CD14-positive monocyte (primary cell): ENCODE measurements at regions not wholly inside any gene's neighbourhood (a gene's known extent, or its start where the extent isn't known, plus 50 kb on each side); places are given as distances from the start of the nearest gene placed in this dataset.

Source experiments
- DNase-seq, 3 donors: peaks; one replicate each; pipeline ENCODE4 v3.0.0-alpha.2; 2011 to 2022
- H2AFZ ChIP-seq: 2 replicates; pipeline ENCODE4 v1.6.0; 2012; ENCODE audit warnings: mild to moderate bottlenecking, low read depth, low read length, inconsistent platforms; ENCODE audit not compliant: insufficient read depth, poor library complexity, severe bottlenecking
- H3K27ac ChIP-seq, 2 donors: 1 replicate in 1 of 2; 2 replicates in 1 of 2; pipeline ENCODE4 v1.5.1; 2012 to 2013; ENCODE audit warnings: low read length in 2 of 2, control low read depth in 1 of 2, inconsistent platforms in 1 of 2, low read depth in 1 of 2, mild to moderate bottlenecking in 1 of 2
- H3K27me3 ChIP-seq, 2 donors: one replicate each; pipeline versions ENCODE4 v1.6.0 to v1.6.1; 2011 to 2013; ENCODE audit warnings: low read length in 2 of 2; ENCODE audit not compliant: control insufficient read depth in 2 of 2, insufficient read depth in 2 of 2
- H3K36me3 ChIP-seq, 2 donors: replicated peaks in 1 of 2; 1 replicate in 1 of 2; 2 replicates in 1 of 2; pipeline versions ENCODE4 v1.5.1 to v1.6.1; 2012 to 2013; ENCODE audit warnings: low read length in 2 of 2, control low read depth in 1 of 2, inconsistent platforms in 1 of 2, mild to moderate bottlenecking in 1 of 2; ENCODE audit not compliant: insufficient read depth in 2 of 2, control insufficient read depth in 1 of 2
- H3K4me1 ChIP-seq, 2 donors: 1 replicate in 1 of 2; 2 replicates in 1 of 2; pipeline versions ENCODE4 v1.5.1 to v1.6.1; 2012 to 2013; ENCODE audit warnings: low read length in 2 of 2, control low read depth in 1 of 2, inconsistent platforms in 1 of 2, mild to moderate bottlenecking in 1 of 2, moderate library complexity in 1 of 2; ENCODE audit not compliant: insufficient read depth in 2 of 2, control insufficient read depth in 1 of 2
- H3K4me2 ChIP-seq: replicated peaks from 2 replicates; pipeline ENCODE3; 2012; ENCODE audit warnings: low read length, moderate library complexity, mild to moderate bottlenecking; ENCODE audit not compliant: poor library complexity, severe bottlenecking; ENCODE audit errors: extremely low read depth
- H3K4me3 ChIP-seq, 3 experiments: fragments of 200-600 bp in 1 of 3; sonication (generic) in 1 of 3; replicated peaks in 1 of 3; 1 replicate in 2 of 3; 2 replicates in 1 of 3; pipeline ENCODE4 v1.5.1; 2011 to 2013; ENCODE audit warnings: low read length in 3 of 3, mild to moderate bottlenecking in 3 of 3, control low read depth in 2 of 3, low read depth in 2 of 3, inconsistent platforms in 1 of 3, moderate library complexity in 1 of 3
- H3K79me2 ChIP-seq: 2 replicates; pipeline ENCODE4 v1.6.0; 2012; ENCODE audit warnings: mild to moderate bottlenecking, control low read depth, inconsistent platforms, low read length, moderate library complexity; ENCODE audit not compliant: insufficient read depth
- H3K9ac ChIP-seq: 2 replicates; pipeline ENCODE4 v1.6.0; 2017; ENCODE audit warnings: low read length, mild to moderate bottlenecking; ENCODE audit not compliant: insufficient read depth, poor library complexity, severe bottlenecking
- H3K9me3 ChIP-seq, 2 donors: replicated peaks in 1 of 2; 1 replicate in 1 of 2; 2 replicates in 1 of 2; pipeline versions ENCODE4 v1.5.1 to v1.6.1; 2012 to 2013; ENCODE audit warnings: low read length in 2 of 2, control low read depth in 1 of 2; ENCODE audit not compliant: control insufficient read depth in 1 of 2, insufficient read depth in 1 of 2
- H4K20me1 ChIP-seq: 2 replicates; pipeline ENCODE4 v1.6.0; 2012; ENCODE audit warnings: mild to moderate bottlenecking, low read length, control low read depth, moderate library complexity; ENCODE audit not compliant: insufficient read depth
- H3K27ac Mint-ChIP-seq, 7 donors: one replicate each; pipeline ENCODE4 v1.8.0; 2020; ENCODE audit warnings: mild to moderate bottlenecking in 7 of 7, mixed read lengths in 7 of 7, moderate library complexity in 6 of 7, inconsistent platforms in 2 of 7
- H3K27me3 Mint-ChIP-seq, 3 donors: one replicate each; pipeline ENCODE4 v1.8.0; 2021 to 2022; ENCODE audit warnings: low read depth in 3 of 3, mild to moderate bottlenecking in 3 of 3, mixed read lengths in 3 of 3, moderate library complexity in 3 of 3, inconsistent platforms in 1 of 3
- H3K36me3 Mint-ChIP-seq, 2 donors: one replicate each; pipeline ENCODE4 v1.8.0; 2020; ENCODE audit warnings: mixed read lengths in 2 of 2, inconsistent platforms in 1 of 2, mild to moderate bottlenecking in 1 of 2
- H3K4me1 Mint-ChIP-seq: one replicate; pipeline ENCODE4 v1.8.0; 2020; ENCODE audit warnings: mild to moderate bottlenecking, mixed read lengths
- H3K4me3 Mint-ChIP-seq, 2 donors: one replicate each; pipeline ENCODE4 v1.8.0; 2020; ENCODE audit warnings: mild to moderate bottlenecking in 2 of 2, mixed read lengths in 2 of 2, moderate library complexity in 1 of 2
- H3K9me3 Mint-ChIP-seq, 7 donors: one replicate each; pipeline ENCODE4 v1.8.0; 2020 to 2022; ENCODE audit warnings: mixed read lengths in 7 of 7, mild to moderate bottlenecking in 6 of 7, moderate library complexity in 6 of 7, inconsistent platforms in 2 of 7
- WGBS: methylation state at CpG from one replicate; pipeline ENCODE4 v1.1.5; 2013; ENCODE audit warnings: missing lambda C conversion rate; ENCODE audit not compliant: insufficient coverage; 5-methylcytosine and 5-hydroxymethylcytosine counted together
- intact Hi-C, 2 donors: fragments of 100-400 bp; cut with micrococcal nuclease; formaldehyde crosslinking; loops; one replicate each; pipeline versions ENCODE4 v1.15.0 to v1.15.1; 2023
- TF ChIP-seq, protein P1 (sequence below): fragments of 200-600 bp; IDR thresholded peaks from one replicate; pipeline ENCODE4 v1.8.0; 2022; ENCODE audit warnings: antibody characterized with exemption, mild to moderate bottlenecking

DNA sequence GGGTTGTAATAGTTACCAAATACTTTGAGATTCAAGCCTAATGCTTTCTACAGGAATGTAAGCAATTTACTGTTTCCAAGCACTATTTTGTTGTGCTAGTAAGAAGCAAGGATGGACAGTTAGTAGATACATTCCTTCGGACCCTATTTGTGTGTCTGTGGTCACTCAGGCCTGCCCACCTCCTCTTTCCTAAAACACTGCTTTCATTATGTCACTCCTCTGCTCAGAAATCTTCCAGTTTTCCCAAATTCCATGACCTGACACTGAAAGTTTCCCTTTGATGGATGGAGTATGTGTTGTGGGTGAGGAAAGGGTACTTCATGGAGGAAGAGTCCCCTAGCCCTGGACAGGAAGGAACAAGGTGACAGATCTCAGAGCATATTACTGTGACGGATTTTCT is 141.1 kb downstream of the DISP1 start:
- Mint-ChIP-seq H3K4me3 (no peak overlapping the region), H3K27ac (peak overlapping the region in 1 of 7 donors; percentile 31), H3K27me3 (peaks cover 0 to 2% (median 0%) of the 10 kb centered on the region in 3 donors), H3K9me3 (peaks cover 0 to 9% (median 3%) of the 10 kb centered on the region in 7 donors), H3K36me3 (no peaks in the 10 kb centered on the region), H3K4me1 (no peaks in the 10 kb centered on the region)
- no peak overlapping the region for H3K4me2 ChIP-seq
- H3K9ac ChIP-seq: no peak overlapping the region
- DNase-seq: no peak
- no peak overlapping the region for H3K27ac ChIP-seq
- no peak overlapping the region for H3K4me3 ChIP-seq
- no peaks in the 10 kb centered on the region for H3K36me3 ChIP-seq
- H2AFZ ChIP-seq: no peak overlapping the region
- no peaks in the 10 kb centered on the region for H3K27me3 ChIP-seq
- H3K9me3 ChIP-seq: no peaks in the 10 kb centered on the region
- intact Hi-C loops: no loop called here
- H4K20me1 ChIP-seq: no peaks in the 10 kb centered on the region
- no peaks in the 10 kb centered on the region for H3K79me2 ChIP-seq
- WGBS: no CpG with 5 or more reads among the region's 2 CpGs
- TF ChIP-seq, protein P1, sequence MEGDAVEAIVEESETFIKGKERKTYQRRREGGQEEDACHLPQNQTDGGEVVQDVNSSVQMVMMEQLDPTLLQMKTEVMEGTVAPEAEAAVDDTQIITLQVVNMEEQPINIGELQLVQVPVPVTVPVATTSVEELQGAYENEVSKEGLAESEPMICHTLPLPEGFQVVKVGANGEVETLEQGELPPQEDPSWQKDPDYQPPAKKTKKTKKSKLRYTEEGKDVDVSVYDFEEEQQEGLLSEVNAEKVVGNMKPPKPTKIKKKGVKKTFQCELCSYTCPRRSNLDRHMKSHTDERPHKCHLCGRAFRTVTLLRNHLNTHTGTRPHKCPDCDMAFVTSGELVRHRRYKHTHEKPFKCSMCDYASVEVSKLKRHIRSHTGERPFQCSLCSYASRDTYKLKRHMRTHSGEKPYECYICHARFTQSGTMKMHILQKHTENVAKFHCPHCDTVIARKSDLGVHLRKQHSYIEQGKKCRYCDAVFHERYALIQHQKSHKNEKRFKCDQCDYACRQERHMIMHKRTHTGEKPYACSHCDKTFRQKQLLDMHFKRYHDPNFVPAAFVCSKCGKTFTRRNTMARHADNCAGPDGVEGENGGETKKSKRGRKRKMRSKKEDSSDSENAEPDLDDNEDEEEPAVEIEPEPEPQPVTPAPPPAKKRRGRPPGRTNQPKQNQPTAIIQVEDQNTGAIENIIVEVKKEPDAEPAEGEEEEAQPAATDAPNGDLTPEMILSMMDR: no peak
- no peaks in the 10 kb centered on the region for H3K4me1 ChIP-seq

DNA sequence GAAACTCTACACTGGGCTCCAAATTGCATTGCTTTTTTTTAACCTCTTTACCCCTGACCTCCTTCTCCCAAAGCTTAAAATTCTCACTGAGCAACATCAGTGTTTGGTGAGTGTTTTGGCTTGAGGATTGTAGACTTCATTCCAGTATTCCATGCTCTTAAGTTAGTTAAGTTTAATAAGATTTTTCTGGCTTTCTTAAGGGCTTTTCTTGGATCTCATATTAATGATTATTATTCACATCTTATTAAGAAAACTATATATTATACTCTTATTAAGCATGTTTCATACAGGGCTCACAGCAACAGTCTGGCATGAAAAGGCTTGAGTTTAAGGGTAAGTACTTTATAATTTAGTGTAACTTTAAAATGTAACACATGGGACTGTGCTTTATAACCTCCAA is 141.8 kb downstream of the DISP1 start:
- no peaks in the 10 kb centered on the region for H4K20me1 ChIP-seq
- Mint-ChIP-seq H3K27ac (no peak overlapping the region), H3K4me3 (no peak overlapping the region), H3K36me3 (no peaks in the 10 kb centered on the region), H3K4me1 (no peaks in the 10 kb centered on the region), H3K9me3 (peaks cover 0 to 10% (median 5%) of the 10 kb centered on the region in 7 donors), H3K27me3 (peaks cover 0 to 2% (median 0%) of the 10 kb centered on the region in 3 donors)
- H3K79me2 ChIP-seq: no peaks in the 10 kb centered on the region
- DNase-seq: no peak
- H3K36me3 ChIP-seq: no peaks in the 10 kb centered on the region
- no peak overlapping the region for H3K27ac ChIP-seq
- H3K4me1 ChIP-seq: no peaks in the 10 kb centered on the region
- TF ChIP-seq, protein P1: no peak
- H3K9ac ChIP-seq: no peak overlapping the region
- H3K4me3 ChIP-seq: no peak overlapping the region
- H3K27me3 ChIP-seq: no peaks in the 10 kb centered on the region
- no peaks in the 10 kb centered on the region for H3K9me3 ChIP-seq
- no peak overlapping the region for H2AFZ ChIP-seq
- intact Hi-C loops: no loop called here
- no peak overlapping the region for H3K4me2 ChIP-seq
